DOHH2 (cell line): ENCODE measurements at regions not wholly inside any gene's neighbourhood (a gene's known extent, or its start where the extent isn't known, plus 50 kb on each side); places are given as distances from the start of the nearest gene placed in this dataset.

Experiments
- H3F3A ChIP-seq: fragments of 200-600 bp; sonication (generic), shearing (Covaris generic); 2 replicates; pipeline ENCODE4 v1.6.0; 2016; ENCODE audit warnings: antibody characterized with exemption, mild to moderate bottlenecking; ENCODE audit not compliant: control insufficient read depth, insufficient read depth
- H3K27ac ChIP-seq: fragments of 200-600 bp; sonication (generic); 2 replicates; pipeline ENCODE4 v1.5.1; 2014; ENCODE audit warnings: low read depth, mild to moderate bottlenecking, low read length, moderate library complexity
- H3K27me3 ChIP-seq: fragments of 200-600 bp; sonication (generic); 2 replicates; pipeline ENCODE4 v1.6.1; 2014; ENCODE audit warnings: mild to moderate bottlenecking, low read length, mixed read lengths; ENCODE audit not compliant: control insufficient read depth
- H3K36me3 ChIP-seq: fragments of 200-600 bp; sonication (generic); 2 replicates; pipeline ENCODE4 v1.6.1; 2014; ENCODE audit warnings: mild to moderate bottlenecking, low read length, moderate library complexity, mixed read lengths; ENCODE audit not compliant: control insufficient read depth
- H3K4me1 ChIP-seq: fragments of 200-600 bp; sonication (generic); 2 replicates; pipeline ENCODE4 v1.6.1; 2014; ENCODE audit warnings: mild to moderate bottlenecking, low read length, mixed read lengths; ENCODE audit not compliant: control insufficient read depth
- H3K4me2 ChIP-seq: fragments of 200-600 bp; sonication (generic); 2 replicates; pipeline ENCODE4 v1.6.0; 2014; ENCODE audit warnings: mild to moderate bottlenecking, low read length, moderate library complexity
- H3K4me3 ChIP-seq: fragments of 200-600 bp; sonication (generic); 2 replicates; pipeline ENCODE4 v1.5.1; 2014; ENCODE audit warnings: mild to moderate bottlenecking, low read length, mixed read lengths
- H3K79me2 ChIP-seq: fragments of 200-600 bp; sonication (generic); 2 replicates; pipeline ENCODE4 v1.6.1; 2014; ENCODE audit warnings: mild to moderate bottlenecking, low read length, mixed read lengths; ENCODE audit not compliant: control insufficient read depth
- H3K9me2 ChIP-seq: fragments of 200-600 bp; sonication (generic); replicated peaks from 2 replicates; pipeline ENCODE4 v1.6.1; 2014; ENCODE audit warnings: mild to moderate bottlenecking, low read length, mixed read lengths; ENCODE audit not compliant: control insufficient read depth
- H3K9me3 ChIP-seq: fragments of 200-600 bp; sonication (generic); 2 replicates; pipeline ENCODE4 v1.6.1; 2014; ENCODE audit warnings: antibody characterized with exemption, low read length, mixed read lengths; ENCODE audit not compliant: control insufficient read depth, insufficient read depth
- H4K20me1 ChIP-seq: fragments of 200-600 bp; sonication (generic); 2 replicates; pipeline ENCODE4 v1.6.0; 2014; ENCODE audit warnings: low read depth, mild to moderate bottlenecking, antibody characterized with exemption, low read length, moderate library complexity; ENCODE audit not compliant: control insufficient read depth, insufficient read depth
- CTCF ChIP-seq: fragments of 200-600 bp; sonication (generic); IDR thresholded peaks from one replicate; pipeline ENCODE4 v1.5.1; 2014; ENCODE audit warnings: antibody characterized with exemption, mild to moderate bottlenecking, low read depth, low read length; ENCODE audit not compliant: poor library complexity, severe bottlenecking
- EZH2phosphoT487 ChIP-seq: fragments of 200-600 bp; sonication (generic); IDR thresholded peaks from 2 replicates; pipeline ENCODE4 v1.6.1; 2017; ENCODE audit warnings: borderline replicate concordance, mild to moderate bottlenecking, antibody characterized with exemption, low read length, moderate library complexity, mixed read lengths

- H4K20me1 ChIP-seq, result no peaks in the 10 kb centered on the region
- H3K9me2 ChIP-seq, result no peaks in the 10 kb centered on the region
- no peaks in the 10 kb centered on the region for H3K79me2 ChIP-seq
- no peak overlapping the region for H3K4me3 ChIP-seq
- H3K27ac ChIP-seq, result no peak overlapping the region
- H3F3A ChIP-seq, result no peaks in the 10 kb centered on the region
- no peak overlapping the region for H3K4me2 ChIP-seq
- H3K9me3 ChIP-seq, result no peaks in the 10 kb centered on the region
- no peak for TF ChIP-seq CTCF
- no peak for TF ChIP-seq EZH2phosphoT487
- H3K36me3 ChIP-seq, result no peaks in the 10 kb centered on the region
- no peaks in the 10 kb centered on the region for H3K4me1 ChIP-seq
- H3K27me3 ChIP-seq, result no peaks in the 10 kb centered on the region
Observed at GRCh38 chr5:124332273-124332672, 414.2 kb downstream of the ZNF608 start.

- Histone ChIP-seq H3K27ac (no peak overlapping the region), H3K36me3 (no peaks in the 10 kb centered on the region), H3K27me3 (no peaks in the 10 kb centered on the region), H3F3A (no peaks in the 10 kb centered on the region), H3K79me2 (no peaks in the 10 kb centered on the region), H4K20me1 (no peaks in the 10 kb centered on the region), H3K4me1 (no peaks in the 10 kb centered on the region), H3K4me3 (no peak overlapping the region), H3K9me3 (no peaks in the 10 kb centered on the region), H3K4me2 (no peak overlapping the region), H3K9me2 (no peaks in the 10 kb centered on the region)
- TF ChIP-seq CTCF (no peak), EZH2phosphoT487 (no peak)
Observed at GRCh38 chr5:124330595-124331220, 415.7 kb downstream of the ZNF608 start.

GRCh38 chr5:124328201-124328600 is 418.2 kb downstream of the ZNF608 start:
- Histone ChIP-seq H3K36me3 (no peaks in the 10 kb centered on the region), H3K9me2 (no peaks in the 10 kb centered on the region), H3K4me2 (no peak overlapping the region), H3K27ac (no peak overlapping the region), H3K79me2 (no peaks in the 10 kb centered on the region), H3F3A (no peaks in the 10 kb centered on the region), H3K9me3 (no peaks in the 10 kb centered on the region), H3K4me1 (no peaks in the 10 kb centered on the region), H4K20me1 (no peaks in the 10 kb centered on the region), H3K4me3 (no peak overlapping the region), H3K27me3 (no peaks in the 10 kb centered on the region)
- TF ChIP-seq CTCF (no peak), EZH2phosphoT487 (no peak)
